HG03025 (cell line): ENCODE measurements at regions not wholly inside any gene's neighbourhood (a gene's known extent, or its start where the extent isn't known, plus 50 kb on each side); places are given as distances from the start of the nearest gene placed in this dataset.
"Not testable (repeated sequence)": the region's sequence is repeated elsewhere in the genome, so short reads cannot be mapped to it uniquely, and the experiment has no call there.

Experiments
- ATAC-seq: cut with Tn5 transposase; IDR thresholded peaks from one replicate; pipeline ENCODE4 v1.9.1; 2021; ENCODE audit warnings: mild to moderate bottlenecking, moderate library complexity; ENCODE audit not compliant: unreplicated experiment, low FRiP score

- ATAC-seq: no peak
Measured at GRCh38 chr7:149683898-149684297, 89.5 kb downstream of the ZNF467 start.

- no peak for ATAC-seq
Measured at GRCh38 chr7:149683181-149683580, 90.2 kb downstream of the ZNF467 start.

DNA sequence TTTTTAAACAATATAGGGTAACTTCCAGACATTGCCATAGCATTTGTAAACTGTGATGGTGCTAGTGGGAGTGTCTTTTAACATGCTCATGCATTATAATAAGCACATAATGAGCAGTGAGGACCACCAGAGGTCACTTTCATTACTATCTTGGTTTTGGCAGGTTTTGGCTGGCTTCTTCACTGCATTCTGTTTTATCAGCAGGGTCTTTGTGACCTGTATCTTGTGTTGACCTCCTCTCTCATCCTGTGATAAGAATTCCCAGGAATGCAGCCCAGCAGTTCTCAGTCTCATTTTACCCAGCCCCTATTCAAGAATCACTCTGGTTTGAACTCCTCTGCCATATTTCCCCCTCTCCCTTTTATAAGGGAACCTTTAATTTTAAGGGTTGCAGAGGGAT is 91.3 kb downstream of the ZNF467 start:
- no peak for ATAC-seq

DNA sequence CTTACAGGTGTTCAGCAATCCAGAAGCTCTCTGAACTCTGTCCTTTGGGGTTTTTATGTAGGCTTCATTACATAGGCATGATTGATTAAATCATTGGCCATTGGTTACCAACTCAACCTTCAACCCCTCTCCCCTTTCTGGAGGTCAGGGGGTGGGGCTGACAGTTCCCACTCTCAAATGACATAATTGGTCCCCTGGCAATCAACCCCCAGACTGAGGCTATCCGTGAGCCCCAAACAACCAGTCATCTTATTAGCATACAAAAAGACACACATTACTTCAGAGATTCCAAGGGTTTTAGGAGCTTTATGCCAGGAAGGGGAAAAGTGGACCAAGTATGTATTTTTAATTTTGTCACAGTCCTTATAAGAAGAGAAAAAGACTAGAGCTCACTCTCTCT is 92.1 kb downstream of the ZNF467 start:
- no peak for ATAC-seq

GRCh38 chr7:149680331-149681025 is 92.9 kb downstream of the ZNF467 start:
- no peak for ATAC-seq

DNA sequence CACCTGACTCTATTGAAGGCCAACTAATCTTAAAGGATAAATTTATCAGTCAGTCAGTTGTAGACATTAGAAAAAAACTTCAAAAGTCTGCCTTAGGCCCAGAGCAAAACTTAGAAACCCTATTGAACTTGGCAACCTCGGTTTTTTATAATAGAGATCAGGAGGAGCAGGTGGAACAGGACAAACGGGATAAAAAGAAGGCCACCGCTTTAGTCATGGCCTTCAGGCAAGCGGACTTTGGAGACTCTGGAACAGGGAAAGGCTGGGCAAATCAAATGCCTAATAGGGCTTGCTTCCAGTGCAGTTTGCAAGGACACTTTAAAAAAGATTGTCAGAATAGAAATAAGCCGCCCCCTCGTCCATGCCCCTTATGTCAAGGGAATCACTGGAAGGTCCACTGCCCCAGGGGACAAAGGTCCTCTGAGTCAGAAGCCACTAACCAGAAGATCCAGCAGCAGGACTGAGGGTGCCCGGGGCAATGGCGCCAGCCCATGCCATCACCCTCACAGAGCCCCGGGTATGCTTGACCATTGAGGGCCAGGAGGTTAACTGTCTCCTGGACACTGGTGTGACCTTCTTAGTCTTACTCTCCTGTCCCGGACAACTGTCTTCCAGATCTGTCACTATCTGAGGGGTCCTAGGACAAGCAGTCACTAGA is 98.5 kb downstream of the ZNF467 start:
- ATAC-seq: not testable (repeated sequence)

DNA sequence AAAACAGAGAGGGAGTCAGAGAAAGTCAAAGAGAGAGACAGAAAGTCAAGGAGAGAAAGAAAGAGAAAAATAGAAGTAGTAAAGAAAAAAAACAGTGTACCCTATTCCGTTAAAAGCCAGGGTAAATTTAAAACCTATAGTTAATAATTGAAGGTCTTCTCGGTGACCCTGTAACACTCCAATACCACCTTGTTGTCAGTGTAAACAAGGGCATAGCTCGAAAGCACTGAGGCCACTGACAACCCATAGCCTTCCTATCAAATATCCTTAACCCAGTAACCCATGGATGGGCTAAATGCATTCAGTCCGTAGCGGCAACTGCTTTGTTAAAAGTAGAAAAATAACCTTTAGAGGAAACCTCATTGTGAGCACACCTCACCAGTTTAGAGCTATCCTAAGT is 100.4 kb downstream of the ZNF467 start:
- ATAC-seq: no peak

DNA sequence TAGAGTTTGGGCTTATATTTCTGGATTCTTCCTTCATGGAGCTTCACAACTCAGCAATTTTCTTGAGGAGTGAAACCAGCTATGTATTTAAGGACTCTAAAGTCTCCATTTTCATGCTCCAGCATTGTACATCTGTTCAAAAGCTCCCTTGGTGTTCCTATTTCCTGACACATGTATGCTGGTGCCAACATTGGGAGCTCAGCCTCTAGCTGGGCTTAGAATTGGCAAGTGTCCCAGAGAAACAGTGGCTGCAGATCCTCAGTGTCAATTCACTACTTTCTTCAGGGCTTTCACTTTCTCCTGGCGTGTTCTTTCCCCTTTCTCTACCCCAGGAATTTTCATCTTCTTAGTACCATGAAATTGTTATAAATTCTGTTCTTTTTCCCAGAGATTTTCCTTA is 103.1 kb downstream of the ZNF467 start:
- no peak for ATAC-seq

DNA sequence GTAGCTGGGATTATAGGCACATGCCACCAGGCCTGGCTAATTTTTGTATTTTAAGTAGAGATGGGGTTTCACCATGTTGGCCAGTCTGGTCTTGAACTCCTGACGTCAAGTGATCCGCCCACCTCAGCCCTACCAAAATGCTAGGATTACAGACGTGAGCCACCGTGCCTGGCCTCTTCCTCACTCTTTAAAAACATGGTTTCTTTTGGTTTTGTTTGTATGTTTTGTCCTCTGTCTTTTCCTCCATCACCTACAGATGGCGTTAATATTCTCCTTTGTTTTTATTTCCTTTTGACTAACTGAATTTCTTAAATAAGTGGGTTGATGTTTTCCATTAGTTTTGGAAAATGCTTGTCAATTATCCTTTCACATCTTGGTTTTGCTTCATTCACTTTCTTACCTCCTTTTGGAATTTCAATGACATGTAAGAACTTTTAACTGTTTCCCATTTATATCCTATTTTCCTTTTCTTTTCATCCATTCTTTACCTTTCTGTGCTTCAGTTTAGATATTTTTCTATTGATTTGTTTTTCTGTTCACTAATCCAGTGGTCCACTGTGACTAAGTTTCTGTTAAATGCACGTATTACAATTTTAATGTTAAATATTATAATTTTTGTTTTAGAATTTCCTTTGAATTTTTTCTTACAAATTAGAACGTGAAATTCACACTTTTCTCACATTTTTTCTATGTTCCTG is 104.1 kb downstream of the ZNF467 start:
- ATAC-seq: no peak

DNA sequence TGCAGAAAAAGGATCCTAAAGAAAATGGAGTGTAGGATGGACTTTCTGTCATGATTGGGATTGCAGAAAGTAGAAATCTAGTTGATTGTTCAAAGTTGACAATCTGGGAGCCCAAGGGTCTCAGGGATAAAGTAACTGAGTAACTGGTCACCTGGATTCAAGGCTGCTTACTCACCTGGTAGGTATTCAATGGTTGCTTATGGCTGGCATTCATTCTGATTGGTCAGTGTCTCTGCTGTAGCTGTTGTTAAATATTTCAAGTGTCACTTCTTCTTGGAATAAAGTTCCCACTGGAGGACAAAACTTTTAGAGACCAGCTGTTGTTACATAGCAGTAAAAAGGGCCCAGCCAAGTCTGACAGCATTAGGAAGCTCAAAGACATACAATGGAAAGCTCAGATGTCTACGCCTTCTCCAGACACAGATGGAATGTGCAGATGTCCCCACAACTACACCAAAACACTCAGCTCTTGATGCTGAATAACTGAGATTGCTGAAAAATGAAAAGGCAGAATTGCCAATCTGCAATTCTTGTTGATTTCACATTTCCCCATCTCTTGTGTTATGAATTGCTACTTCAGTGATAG is 106.9 kb downstream of the ZNF467 start:
- ATAC-seq: no peak

GRCh38 chr7:149665618-149666017 is 107.8 kb downstream of the ZNF467 start:
- not testable (repeated sequence) for ATAC-seq

DNA sequence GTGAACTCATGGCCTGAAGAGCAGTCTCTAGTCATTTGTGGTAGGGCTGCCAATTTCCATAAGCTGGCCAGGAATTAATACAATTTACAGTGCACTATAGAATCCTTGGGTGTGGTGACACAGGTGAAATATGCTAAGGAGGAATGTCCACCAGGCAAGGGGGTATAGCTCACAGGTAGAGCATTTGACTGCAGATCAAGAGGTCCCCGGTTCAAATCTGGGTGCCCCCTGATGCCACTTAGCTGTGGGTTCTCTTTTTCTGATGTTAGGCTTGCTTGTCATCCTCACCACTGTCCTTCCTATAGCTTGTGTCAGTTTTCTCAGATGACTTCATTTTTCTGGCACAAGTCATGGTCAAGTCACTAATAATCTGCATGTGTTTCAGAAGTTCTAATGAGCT is 108.7 kb downstream of the ZNF467 start:
- ATAC-seq: no peak

GRCh38 chr7:149664176-149664575 is 109.2 kb downstream of the ZNF467 start:
- ATAC-seq: no peak

DNA sequence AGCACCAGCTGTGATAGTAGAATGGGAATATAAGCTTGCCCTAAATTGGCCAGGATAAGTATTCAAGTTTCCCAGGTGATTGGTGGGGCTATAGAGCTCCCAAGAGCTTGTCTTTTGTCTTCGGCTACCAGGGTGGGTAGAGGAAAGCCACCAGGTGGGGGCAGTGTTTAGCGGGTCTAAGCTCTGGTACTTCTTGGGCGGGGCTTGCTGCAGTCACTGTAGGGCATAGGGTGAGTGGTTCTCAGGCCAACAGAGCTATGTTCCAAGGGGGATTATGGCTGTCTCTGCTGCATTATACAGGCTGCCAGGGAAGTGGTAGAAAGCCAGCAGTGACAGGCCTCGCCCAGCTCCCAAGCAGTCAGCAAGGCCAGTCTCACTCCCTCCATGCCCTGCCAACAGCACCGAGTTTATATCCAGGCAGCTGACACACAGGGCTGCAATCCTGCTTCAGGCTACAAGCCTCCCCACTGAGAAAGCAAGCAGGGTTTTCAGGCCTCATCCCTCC is 110.7 kb downstream of the ZNF467 start:
- peak; percentile 96 for ATAC-seq

DNA sequence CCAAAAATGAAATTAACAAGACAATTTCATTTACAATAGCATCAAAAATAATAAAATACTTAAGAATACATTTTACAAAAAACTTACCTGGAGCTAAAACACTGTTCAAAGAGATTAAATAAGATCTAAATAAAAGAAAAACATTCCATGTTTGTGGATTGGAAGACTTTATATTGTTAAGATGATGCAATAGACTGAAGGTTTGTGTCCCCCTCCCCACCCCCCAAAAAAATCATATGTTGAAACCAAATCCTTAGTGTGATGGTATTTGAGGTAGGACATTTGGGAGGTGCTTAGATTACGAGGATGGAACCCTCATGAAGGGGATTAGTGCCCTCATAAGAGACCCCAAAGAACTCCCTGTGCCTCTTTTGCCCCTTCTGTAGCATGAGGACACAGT is 117.6 kb downstream of the ZNF467 start:
- ATAC-seq: no peak

DNA sequence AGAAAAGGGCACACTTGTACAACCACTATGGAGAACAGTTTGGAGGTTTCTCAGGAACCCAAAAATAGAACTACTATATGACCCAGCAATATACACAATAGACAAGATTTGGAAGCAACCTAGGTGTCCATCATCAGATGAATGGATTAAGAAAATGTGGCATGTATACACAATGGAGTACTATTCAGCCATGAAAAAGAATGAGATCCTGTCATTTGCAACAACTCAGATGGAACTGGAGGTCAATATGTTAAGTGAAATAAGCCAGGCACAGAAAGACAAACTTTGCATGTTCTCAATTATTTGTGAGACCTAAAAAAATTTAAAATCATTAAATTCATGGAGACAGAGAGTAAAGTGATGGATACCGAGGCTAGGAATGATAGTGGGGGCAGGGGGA is 118.8 kb downstream of the ZNF467 start:
- ATAC-seq: no peak

DNA sequence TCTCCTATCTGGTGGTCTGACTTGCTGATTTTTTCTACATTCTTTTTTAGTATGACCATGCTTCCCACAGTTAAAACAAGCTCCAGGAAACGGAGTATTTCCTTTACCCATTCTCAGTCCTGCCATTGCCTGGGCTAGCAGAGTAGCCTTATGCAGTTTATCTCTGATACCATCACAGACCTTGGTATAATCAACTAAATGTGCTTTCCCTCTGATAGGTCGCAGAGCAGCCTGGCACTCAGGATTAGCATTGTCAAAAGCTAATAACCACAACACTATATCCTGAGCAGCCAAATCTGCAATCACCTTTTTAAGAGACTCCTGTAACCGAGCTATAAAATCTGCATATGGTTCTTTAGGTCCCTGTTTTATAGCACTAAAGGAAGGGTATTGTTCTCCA is 123.2 kb downstream of the ZNF467 start:
- not testable (repeated sequence) for ATAC-seq

- ATAC-seq: no peak
Measured at GRCh38 chr7:149644754-149645153, 128.6 kb downstream of the ZNF467 start.

DNA sequence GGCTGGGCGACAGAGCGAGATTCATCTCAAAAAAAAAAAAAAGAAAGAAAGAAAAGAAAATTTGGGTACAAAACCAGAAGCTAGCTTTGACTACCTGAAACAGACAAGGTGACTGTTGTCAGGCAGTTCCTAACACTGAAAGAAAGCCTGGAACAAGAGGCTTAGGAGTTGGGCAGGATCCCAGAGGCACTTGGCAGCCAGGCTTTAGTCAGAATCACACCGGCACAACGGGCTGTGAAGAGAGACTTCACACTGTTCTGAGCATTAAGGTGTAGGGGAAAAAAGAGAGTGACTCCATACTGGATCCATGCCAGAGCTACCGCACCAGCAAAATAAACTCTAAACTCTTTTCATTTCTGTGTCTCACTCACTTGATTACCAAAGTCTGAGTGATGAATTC is 130.8 kb downstream of the ZNF467 start:
- ATAC-seq: no peak

DNA sequence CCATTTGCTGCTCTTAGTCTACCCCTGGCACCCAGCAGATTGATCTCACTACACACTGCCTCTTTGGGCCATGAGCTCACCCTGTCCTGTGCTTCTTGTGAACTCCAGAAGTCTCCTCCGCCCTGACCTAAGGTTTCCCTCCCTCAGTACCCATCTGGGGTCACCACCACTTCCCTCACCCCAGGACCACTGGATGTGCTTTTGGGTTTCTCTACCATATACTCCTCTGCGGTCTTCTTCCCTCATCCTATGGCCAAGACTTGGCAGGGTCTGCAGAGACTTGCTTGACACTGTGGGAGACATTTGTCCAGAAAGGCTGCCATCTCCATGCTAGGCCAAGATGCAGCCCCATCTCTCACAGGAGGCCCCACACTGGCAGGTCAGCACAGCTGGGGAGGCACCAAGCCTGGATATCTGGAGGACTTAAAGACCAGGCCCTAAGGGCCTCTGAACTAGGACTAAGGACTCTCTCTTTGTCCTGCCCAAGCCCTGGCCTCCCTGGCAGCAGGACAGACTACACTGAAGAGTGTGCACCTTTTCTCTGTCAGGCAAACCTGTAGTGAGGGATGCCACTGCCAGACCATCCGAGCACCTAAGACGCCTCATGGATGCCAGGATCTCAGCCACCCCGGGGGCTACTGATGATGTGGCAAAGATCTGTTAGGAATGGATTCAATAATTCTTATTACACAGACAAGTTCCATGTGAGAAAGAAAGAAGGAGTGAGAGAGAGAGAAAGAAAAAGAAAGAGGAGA is 134.6 kb downstream of the ZNF467 start:
- ATAC-seq: no peak
